ENCODE measurements at regions not wholly inside any gene's neighbourhood (a gene's known extent, or its start where the extent isn't known, plus 50 kb on each side); places are given as distances from the start of the nearest gene placed in this dataset.

DNA sequence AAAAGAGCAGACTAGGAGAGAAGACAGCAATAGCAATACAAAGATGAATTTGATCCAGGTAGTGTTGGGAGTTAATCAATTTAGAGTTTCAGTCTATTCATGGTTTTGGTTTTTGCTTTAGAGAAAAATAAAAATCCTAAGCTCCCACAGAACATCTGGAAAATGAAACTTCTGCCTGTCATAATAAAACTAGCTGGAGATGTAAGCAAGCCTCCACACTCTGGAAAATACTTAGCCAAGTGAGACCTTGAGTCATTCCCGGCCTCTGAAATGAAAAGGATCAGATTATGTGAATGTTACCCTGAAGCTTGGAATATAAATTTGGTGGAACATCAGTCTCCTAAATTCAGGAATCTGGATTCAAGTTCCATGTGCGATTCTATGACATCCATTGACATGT, 485.6 kb upstream of the SPRED2 start:
- no peaks in the 10 kb centered on the region for H4K20me1 ChIP-seq (ENCODE audit: insufficient read depth, low read length)
- H3K27ac Mint-ChIP-seq: no peak overlapping the region
- no peak overlapping the region for H3K4me2 ChIP-seq (replicated peaks; ENCODE audit: extremely low read depth, low read length, poor library complexity, severe bottlenecking)
- H3K27me3 Mint-ChIP-seq (ENCODE audit: low read depth in 3 of 3): peaks cover 0 to 3% (median 0%) of the 10 kb centered on the region in 3 donors
- DNase-seq: no peak
- H3K9me3 ChIP-seq (replicated peaks in 1 of 2; ENCODE audit: control insufficient read depth in 1 of 2, insufficient read depth in 1 of 2, low read length in 2 of 2): no peaks in the 10 kb centered on the region
- no peak overlapping the region for H3K4me3 ChIP-seq (replicated peaks in 1 of 3; ENCODE audit: low read depth in 2 of 3, low read length in 3 of 3)
- no peak overlapping the region for H3K27ac ChIP-seq (ENCODE audit: low read depth in 1 of 2, low read length in 2 of 2)
- H2AFZ ChIP-seq (ENCODE audit: insufficient read depth, low read depth, low read length, poor library complexity, severe bottlenecking): no peak overlapping the region
- H3K79me2 ChIP-seq (ENCODE audit: insufficient read depth, low read length): no peaks in the 10 kb centered on the region
- no peaks in the 10 kb centered on the region for H3K27me3 ChIP-seq (ENCODE audit: control insufficient read depth in 2 of 2, insufficient read depth in 2 of 2, low read length in 2 of 2)
- intact Hi-C loops (cut with micrococcal nuclease): no loop called here
- H3K9me3 Mint-ChIP-seq: no peaks in the 10 kb centered on the region
- H3K36me3 Mint-ChIP-seq: no peaks in the 10 kb centered on the region
- H3K4me1 Mint-ChIP-seq: peaks cover 17% of the 10 kb centered on the region
- no peak overlapping the region for H3K4me3 Mint-ChIP-seq
- no peak for TF ChIP-seq CTCF (IDR thresholded peaks at IDR 0.05)
- H3K36me3 ChIP-seq (replicated peaks in 1 of 2; ENCODE audit: control insufficient read depth in 1 of 2, insufficient read depth in 2 of 2, low read length in 2 of 2): no peaks in the 10 kb centered on the region
- 100% methylated on average over 2 of the region's 2 CpGs for WGBS (ENCODE audit: insufficient coverage)
- H3K4me1 ChIP-seq (ENCODE audit: control insufficient read depth in 1 of 2, insufficient read depth in 2 of 2, low read length in 2 of 2): peaks cover 10 to 15% of the 10 kb centered on the region in 2 donors
- no peak overlapping the region for H3K9ac ChIP-seq (ENCODE audit: insufficient read depth, low read length, poor library complexity, severe bottlenecking)

DNA sequence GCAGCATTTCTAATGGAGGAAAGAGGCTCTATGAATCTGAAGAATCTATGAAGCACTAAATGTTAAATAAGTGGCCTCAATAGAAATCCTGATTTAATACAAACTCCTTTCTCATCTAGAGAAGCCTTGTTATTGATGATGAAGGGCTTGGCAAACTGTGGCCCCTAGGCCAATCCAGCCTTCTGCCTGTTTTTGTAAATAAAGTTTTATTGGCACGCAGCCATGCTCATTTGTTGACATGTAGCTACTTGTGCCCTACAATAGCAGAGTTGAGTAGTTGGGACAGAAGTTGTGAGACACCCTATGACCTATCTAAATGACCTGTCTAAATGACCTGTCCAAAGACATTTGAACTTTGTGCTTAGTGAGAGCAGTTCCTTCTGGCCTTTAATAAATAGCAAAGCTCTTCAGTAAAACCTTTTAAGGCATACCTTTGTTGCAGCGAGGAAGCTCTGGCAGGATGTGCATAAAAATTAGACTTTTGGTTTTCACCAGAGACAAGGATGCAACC, 484.4 kb upstream of the SPRED2 start:
- Histone ChIP-seq H3K9me3 (replicated peaks in 1 of 2; ENCODE audit: control insufficient read depth in 1 of 2, insufficient read depth in 1 of 2, low read length in 2 of 2) (no peaks in the 10 kb centered on the region), H3K27ac (ENCODE audit: low read depth in 1 of 2, low read length in 2 of 2) (no peak overlapping the region), H3K36me3 (replicated peaks in 1 of 2; ENCODE audit: control insufficient read depth in 1 of 2, insufficient read depth in 2 of 2, low read length in 2 of 2) (no peaks in the 10 kb centered on the region), H4K20me1 (ENCODE audit: insufficient read depth, low read length) (no peaks in the 10 kb centered on the region), H3K9ac (ENCODE audit: insufficient read depth, low read length, poor library complexity, severe bottlenecking) (no peak overlapping the region), H3K4me1 (ENCODE audit: control insufficient read depth in 1 of 2, insufficient read depth in 2 of 2, low read length in 2 of 2) (peaks cover 0 to 3% of the 10 kb centered on the region in 2 donors), H3K79me2 (ENCODE audit: insufficient read depth, low read length) (no peaks in the 10 kb centered on the region), H3K4me3 (replicated peaks in 1 of 3; ENCODE audit: low read depth in 2 of 3, low read length in 3 of 3) (no peak overlapping the region), H3K4me2 (replicated peaks; ENCODE audit: extremely low read depth, low read length, poor library complexity, severe bottlenecking) (no peak overlapping the region), H3K27me3 (ENCODE audit: control insufficient read depth in 2 of 2, insufficient read depth in 2 of 2, low read length in 2 of 2) (no peaks in the 10 kb centered on the region), H2AFZ (ENCODE audit: insufficient read depth, low read depth, low read length, poor library complexity, severe bottlenecking) (no peak overlapping the region)
- Mint-ChIP-seq H3K4me3 (no peak overlapping the region), H3K36me3 (no peaks in the 10 kb centered on the region), H3K4me1 (peaks cover 6% of the 10 kb centered on the region), H3K27me3 (ENCODE audit: low read depth in 3 of 3) (peaks cover 0 to 3% (median 0%) of the 10 kb centered on the region in 3 donors), H3K9me3 (no peaks in the 10 kb centered on the region), H3K27ac (no peak overlapping the region)
- no peak for DNase-seq
- no peak for TF ChIP-seq CTCF (IDR thresholded peaks at IDR 0.05)
- intact Hi-C loops (cut with micrococcal nuclease): no loop called here
- WGBS (ENCODE audit: insufficient coverage): no CpG with 5 or more reads among the region's 2 CpGs

Measured in CD14-positive monocyte (primary cell).